Kasumi-1 (cell line): ENCODE measurements at regions not wholly inside any gene's neighbourhood (a gene's known extent, or its start where the extent isn't known, plus 50 kb on each side); places are given as distances from the start of the nearest gene placed in this dataset.

Experiments used
- DNase-seq, 2 experiments: peaks; one replicate each; lab custom pipeline; 2025; lab: John Stamatoyannopoulos, UW

DNA sequence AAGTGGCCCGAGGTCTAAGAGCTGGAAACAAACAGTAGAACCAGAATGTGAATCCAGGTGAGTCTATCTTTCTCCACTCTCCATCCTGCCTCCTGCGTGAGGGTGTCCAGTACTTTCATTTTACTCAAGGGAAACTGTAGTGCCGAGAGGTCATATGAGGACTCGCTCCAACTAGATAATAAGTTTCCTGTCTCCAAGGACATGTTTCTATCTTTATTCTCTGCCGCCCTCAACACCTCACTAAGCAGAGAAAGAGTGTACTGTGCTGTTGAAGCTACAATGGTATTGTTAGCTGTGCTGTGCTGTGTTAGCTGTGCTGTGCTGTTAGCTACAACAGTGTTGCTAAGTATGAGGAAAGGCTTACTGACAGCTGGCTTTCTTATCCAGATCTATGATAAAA, 137.9 kb upstream of the COL8A1 start:
- no peak for DNase-seq

DNA sequence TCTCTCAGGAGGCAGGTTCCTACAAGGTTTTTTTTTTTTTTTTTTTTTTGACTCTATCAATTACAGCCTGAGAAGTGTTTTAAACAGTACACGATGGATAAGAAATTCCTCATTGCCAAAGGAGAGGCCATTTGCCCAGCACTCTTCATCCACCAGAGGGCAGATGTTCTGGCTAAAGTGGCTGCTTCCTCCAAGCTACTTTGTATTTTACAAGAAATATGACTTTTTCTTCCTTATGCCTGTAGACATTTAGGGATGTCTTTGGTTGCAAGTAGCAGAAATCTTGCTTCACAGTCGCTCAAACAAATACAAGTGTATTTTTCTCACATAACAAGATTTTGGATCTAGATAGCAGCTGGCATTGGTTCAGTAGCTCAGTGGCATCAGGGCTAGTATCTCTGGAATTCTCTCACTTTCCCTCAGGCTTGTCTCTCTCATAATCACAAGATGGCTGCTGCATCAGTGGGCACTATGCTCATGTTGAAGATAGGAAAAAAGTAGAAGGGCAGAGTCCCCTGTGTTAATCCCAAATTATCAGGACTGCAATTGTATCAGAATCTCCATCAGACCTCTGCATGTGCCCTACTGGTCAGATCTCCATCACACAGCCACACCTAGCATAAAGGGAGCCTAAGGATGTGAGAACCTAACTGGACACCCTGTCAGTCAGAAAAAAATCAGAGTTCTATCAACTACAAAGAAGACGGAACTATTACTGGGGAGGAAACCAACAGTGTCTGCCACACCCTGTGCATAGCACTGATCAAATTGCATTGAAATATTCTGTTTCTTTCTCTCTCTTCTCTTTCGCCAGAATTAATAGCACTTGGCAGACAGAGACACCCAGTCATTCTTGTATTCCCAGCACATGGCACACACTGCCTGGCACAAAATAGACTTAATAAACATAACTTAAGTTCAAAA, 138.9 kb upstream of the COL8A1 start:
- peak; percentile 44 to 56 for DNase-seq

DNA sequence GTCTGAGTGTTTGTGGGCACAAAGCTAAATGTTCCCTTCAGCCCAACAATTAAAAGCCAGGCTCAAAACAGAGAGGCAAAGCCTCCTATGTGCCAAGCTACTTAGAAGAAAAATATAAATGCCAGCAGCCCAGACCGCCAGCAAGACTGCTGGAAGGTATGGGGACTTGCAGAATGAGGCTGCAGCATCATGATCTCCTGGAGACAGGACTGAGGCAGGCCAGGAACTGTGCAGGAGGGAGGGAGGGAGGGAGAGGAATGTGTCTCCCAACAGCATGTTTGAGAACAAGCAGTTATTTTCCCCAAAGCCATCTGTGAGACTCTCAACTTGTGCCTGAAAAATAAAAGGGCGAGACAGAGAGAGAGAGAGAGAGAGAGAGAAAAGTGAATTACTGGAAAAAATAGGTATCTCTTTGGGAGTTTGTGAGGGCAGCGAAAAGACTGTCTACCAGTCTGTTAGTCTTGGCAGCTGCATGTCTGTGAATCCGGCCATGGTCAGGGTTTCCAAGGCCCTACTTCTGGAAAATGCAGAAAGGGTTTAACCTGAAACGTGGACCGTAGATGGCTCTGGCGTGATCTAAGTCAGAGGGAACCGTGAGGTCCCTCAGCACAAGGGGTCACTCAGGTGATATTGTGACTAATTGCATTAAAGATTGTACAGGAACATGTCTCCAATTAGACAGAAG, 139.7 kb upstream of the COL8A1 start:
- no peak for DNase-seq

DNA sequence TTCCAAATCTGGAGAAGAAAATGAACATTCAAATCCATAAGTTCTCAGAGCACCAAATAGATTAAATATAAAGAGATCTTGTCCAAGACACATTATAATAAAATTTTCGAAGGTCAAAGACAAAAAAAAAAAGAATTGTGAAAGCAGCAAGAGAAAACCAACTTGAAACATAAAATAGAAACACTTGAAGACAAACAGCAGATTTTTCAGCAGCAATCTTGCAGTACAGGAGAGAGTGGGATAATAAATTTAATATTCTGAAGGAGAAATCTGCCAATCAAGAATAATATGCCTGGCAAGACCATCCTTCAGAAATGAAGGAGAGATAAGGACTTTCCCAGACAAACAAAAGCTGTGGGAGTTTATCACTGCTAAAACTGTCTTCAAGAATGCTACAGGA, 150.5 kb upstream of the COL8A1 start:
- no peak for DNase-seq

DNA sequence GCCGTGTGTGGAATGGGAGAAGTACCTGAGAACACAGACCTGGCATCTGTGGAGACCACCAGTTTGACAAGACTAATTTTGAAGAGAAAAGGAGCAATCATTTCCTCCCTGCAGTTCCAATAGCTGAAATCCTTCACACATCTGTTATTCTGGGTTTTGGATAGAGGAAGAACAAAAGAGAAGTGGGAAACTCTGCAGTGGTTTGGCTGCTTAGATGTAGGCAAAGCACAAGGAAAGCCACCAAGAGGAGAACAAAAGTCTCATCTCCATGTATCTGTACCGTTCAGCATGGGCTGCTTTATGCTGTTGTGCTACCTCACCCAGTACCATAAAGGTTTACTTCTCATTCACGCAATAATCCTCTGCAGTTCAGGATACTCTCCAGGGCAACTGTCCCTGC, 153.1 kb upstream of the COL8A1 start:
- DNase-seq: peak; percentile 68 to 85

DNA sequence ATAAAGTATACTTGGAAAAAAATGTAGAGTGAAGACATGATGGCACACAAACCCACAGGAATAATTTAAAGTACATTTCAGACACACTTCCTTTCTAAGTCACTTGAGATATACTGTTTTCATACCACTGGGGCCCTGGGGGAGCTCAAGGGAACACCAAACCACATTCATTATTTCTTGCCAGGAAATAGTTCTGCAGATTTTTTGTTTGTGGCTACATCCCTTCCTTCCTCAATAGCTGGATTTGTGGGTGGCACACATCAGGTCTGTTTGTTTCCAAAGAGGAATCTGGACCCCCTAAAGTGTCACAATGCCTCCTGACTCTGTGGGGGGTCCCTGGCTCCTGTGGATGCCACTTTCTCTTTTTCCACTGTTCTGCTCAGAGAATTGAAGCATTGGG, 153.5 kb upstream of the COL8A1 start:
- peak; percentile 91 to 94 for DNase-seq

DNA sequence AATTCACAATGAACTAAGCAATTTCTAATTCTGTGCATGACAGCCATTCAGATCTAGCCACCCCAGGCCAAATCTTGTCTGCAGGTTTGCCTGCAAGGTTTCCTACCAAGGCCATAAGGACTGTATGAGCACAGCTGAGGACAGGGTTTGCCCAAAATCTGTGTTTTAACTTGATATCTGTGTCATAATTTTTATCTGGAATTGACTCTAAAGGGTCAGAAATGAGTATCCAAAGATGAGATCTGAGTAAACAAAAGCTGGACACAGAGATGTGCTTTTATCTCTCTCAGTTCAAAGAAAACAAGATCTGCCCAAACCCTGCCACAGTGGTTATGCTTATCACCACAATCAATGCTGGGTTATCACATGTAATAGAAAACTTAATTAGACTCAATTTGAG, 154.6 kb upstream of the COL8A1 start:
- no peak for DNase-seq

DNA sequence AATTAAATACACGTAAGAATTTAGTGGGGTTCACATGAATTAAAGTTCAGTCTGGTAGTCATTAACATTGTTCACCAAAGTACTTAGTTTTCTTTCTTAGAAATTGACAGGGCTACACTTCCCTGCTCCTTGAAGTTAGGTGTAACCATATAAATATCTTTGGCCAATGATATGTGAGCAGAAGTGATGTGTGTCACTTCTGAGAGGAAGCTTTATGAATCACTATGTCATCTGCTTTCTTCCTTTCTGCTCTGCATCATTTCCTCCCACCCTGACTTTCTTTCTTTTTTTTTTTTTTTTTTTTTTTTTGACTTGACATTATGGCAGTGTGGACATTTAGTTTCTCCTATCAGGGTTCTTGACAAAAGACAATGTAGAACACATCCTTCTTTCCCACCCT, 156.2 kb upstream of the COL8A1 start:
- no peak for DNase-seq

DNA sequence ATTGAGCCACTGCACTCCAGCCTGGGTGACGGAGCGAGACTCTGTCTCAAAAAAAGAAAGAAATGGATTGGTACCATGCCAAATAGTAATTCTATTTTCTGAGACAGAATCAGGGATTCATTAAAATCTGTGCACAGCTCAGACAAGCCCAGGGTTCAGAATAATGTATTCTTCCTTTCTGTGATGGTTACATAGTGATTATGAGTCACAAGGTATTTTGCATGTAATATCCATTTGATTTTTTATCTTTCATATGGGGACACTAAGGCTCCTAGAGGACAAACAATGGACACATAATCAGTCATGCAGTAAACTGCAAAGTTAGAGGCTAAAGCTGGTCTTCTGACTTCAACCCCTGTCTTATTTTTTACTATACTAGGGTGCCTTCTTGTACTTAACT, 156.8 kb upstream of the COL8A1 start:
- DNase-seq: no peak

DNA sequence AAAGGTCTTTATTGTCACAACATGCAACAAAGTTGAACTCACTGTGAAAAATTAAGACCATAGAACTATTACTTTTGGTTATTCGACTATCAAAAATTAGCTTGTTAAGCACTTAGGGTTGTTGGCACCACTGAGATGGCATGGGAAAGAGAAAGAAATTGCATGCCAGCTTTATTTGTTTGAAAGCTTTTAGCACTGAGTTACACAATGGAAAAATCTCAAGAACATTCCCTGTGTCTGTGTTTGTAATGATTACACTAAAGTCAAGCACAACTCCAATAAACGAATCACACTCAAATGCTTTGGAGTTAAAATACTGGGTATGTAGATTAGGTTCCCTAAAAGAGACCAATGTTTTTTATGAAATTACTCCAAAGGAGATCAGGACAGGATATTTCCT, 158.6 kb upstream of the COL8A1 start:
- DNase-seq: no peak

DNA sequence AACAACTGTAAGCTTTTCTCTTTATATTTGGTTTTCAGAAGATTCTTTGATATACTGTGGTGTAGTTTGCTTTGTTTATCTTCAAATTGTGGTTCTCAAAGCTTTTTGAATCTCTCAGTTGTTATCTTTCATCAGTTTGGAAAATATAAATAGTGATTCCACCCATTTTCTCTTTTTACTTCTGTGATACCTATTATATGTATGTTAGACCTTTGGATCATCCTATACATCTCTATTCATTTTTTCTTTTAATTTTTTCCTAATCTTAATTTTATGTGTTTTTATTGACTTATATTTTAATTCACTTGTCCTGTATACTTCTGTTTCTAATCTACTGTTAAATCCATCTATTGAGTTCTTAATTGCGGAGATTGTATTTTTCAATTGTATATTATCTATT, 160.7 kb upstream of the COL8A1 start:
- DNase-seq: no peak

DNA sequence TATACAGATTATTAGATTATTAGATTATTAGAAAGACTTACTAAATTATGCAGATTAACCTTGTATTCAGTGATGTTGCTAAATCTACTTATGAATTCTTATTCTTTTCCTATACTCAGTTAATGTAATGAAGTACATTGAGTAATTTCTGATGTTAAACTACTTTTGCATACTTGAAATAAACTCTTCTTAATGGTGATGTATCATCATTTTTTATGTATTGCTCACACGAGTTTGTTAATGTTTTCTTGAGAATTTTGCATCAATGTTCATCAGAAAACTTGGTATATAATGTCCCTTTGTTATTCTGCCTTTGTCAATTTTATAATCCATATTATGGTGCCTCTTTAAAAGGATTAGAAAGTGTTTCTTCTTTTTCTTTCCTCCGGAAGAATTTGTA, 163.2 kb upstream of the COL8A1 start:
- DNase-seq: no peak

DNA sequence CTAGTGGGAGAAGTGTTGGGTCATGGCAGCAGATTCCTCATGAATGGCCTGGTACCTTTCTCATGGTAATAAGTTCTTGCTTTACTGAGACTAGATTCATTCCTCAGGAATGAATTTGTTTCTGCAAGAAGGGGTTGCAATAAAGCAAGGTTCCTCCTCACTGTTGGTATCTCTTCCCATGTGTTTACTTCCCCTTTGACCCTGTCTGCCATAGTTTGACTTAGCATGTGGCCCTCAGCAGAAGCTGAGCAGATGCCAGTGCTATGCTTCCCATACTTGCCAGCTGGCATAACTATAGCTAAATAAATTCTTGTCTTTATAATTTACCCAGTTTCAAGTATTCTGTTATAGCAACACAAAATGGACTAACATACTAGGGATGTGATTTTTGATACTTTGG, 163.6 kb upstream of the COL8A1 start:
- no peak for DNase-seq

DNA sequence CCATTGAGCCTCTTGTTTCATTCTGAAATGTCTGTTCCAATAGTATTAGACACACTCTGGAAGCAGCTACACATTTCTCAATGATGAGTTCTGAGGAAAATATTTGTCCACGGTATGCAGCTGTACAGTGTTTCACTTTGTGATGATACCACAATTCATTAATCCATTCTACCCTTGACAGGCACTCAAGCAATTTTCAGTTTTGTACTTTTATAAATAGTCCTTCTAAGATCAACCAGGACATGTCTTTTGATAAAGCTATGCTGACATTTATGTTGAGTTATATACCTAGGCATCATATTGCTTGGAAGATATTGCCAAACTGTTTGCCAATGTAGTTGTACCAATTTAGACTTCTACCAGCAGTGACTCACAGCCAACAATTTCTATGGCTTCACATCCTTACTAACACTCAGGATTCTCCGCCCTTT, 165.1 kb upstream of the COL8A1 start:
- DNase-seq: no peak

DNA sequence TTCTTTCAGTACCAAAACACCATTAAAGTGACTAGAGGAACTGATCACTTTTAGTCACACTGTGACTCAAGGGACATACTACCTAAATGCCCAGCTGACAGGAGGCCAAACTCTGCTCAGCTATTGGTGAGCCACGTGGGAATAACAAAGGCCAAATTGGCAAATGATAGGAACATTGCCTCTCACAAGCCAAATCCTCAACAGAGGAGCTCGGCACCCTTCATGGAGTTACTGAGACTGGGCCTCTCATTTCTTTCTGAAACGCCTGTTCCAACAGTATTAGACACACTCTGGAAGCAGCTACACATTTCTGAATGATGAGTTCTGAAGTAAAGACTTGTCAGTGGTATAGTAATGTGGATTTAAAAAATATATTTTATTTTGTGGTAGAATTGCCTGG, 166.0 kb upstream of the COL8A1 start:
- DNase-seq: no peak

DNA sequence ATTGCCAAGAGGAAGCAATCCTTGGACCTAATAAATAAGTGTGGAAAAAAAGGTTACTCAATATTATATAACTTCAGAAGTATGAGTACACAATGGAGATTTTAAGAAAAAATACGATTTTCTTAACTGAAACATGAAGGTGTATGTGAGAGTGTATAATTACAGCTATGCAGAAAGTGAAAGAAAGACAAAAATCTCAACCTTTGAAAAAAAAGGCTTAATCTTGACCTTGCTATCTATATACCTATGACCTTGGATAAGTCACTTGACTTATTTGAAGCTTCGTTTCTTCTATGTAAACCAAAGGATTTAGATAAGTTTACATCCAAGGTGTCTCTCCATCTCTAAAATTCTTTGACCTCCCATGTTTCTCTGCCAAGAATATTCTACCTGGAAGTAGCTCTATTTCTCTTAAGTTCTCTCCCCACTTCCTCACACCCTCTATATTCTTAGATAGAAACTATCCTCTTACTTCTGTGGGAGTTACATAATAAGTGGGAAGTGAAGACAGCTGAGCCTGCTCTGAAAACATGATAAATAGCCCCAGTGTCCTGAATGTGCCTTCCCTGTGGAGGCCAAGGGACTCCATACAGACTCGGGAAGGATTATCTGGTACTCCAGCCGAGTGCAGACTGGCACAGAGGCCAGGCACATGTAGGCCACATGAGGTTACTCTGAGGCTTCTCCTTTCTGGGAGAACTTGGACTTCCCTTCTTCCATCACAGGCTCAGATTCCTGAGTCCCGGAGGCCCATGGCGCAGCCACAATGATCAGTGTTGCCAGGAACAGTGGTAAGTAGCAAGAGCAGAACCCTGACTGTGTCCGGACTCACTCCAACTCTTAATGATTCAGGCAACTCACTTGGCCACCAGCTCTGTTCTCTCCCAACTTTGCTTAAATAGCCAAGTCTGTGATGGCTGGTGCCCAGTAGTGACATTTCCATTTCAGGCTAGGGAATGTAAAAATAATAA, 166.8 kb upstream of the COL8A1 start:
- no peak for DNase-seq

DNA sequence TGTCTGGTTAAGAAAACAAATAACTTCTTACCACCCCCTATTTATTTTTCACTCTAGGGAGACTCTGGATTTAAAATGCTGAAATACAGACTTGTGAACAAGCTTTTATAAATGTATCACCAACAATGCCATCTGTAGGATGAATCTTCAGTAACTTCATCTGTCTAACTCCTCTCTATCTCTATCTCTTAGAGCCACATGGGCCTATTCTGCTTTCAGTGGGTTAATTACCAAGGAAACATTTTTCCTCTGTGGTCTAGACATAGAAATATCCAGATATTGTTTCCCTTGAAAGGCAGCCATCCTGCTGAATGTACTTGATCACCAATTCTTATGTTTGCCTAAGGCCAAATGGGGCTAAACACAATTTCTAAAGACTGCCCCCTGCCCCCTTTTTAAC, 167.6 kb upstream of the COL8A1 start:
- DNase-seq: no peak

DNA sequence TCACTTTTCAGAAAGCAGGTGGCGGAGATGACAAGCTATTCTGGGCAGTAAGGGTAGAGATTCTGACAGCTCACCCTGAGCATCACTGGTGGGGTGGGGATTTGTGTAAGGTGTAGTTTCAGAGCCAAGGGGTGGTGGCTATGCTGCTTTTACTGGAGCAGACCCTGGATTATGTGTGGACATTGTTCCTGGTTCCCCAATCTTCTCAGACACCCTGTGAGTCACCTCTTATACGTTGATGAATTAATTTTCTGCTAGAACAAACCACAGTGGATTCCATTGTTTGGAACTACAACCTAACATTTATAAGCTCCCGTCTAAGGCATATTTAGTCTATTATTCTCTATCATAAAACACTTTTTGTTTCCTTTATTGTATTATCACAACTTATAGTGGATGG, 169.5 kb upstream of the COL8A1 start:
- DNase-seq: no peak

DNA sequence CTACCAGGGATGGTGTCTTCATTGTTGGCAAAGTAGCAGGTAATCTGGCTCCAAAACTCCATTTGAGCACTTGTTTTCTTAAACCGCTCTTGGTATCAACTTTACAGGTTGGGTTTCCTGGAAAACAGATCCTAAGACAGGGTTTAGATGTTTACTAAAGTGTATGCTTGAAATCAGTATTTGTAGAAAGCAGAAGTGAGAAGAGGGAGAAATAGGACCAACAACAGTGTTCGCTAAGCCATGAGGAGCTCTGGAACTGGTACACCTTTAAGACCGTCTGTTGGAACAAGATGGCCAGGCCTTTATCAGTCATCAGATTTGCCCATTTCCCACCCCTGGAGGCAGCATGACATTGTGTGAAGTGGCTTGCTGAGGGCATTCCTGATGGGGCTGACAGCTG, 171.0 kb upstream of the COL8A1 start:
- no peak for DNase-seq

DNA sequence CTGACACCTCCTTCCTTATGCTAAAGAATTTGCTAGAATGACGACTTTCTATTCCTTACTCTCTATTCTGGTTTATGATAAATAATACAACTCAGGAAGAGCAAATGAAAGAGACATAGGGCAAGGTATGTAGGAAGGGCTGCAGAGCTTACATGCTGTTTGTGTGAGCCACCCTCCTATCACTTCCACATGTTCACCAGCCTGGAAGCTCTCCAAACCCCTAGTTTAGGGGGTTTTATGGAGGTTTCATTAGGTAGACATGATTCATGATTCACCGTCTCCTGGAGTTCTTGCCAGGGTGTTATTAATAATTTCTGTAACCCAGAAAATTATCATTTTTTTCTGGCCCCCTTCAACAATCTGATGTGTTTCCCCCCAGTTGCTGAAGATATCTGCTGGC, 172.1 kb upstream of the COL8A1 start:
- no peak for DNase-seq

DNA sequence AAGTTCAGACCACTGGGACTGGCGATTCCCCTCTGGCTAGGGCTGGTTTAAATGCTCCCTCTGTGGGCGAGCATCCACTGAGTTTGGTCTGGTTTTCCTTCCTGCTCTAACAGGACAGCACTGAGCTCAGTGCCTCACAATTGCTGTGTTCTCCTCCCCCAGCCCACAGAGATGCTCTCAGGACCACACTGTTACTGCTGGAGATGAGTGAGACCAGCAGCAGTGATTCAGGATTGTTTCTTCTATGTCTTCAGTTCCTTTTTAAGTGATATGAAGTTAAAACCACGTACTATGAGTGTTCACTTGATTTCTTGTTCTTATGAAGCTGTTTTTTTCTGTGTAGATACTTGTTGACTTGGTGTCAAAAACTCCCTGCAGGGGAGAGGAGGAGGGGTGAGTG, 180.4 kb upstream of the COL8A1 start:
- no peak for DNase-seq

DNA sequence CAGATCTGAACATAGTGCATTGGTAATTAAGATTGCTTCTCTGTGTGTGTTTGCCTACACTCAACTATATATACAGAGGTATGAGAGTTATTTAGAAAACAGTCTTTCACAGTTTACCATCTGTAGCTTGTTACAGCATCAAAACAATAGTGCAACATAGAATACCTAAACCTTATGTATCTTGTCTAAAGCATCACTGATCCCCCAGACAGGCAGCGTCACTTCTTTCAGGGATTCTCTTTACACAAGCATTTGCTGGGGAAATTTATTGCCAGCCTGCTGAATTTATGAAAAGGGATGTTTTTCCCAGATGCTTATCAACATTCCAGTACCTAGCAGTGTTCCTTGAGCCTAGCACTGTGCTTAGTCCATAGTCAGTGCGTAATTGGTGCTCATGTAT, 195.8 kb upstream of the COL8A1 start:
- no peak for DNase-seq
